ENCODE measurements at regions not wholly inside any gene's neighbourhood (a gene's known extent, or its start where the extent isn't known, plus 50 kb on each side); places are given as distances from the start of the nearest gene placed in this dataset.

- no peak for TF ChIP-seq CTCF (IDR thresholded peaks at IDR 0.05; ENCODE audit: poor library complexity, severe bottlenecking)
- no peak for TF ChIP-seq EZH2 (IDR thresholded peaks at IDR 0.05; ENCODE audit: borderline replicate concordance, insufficient read depth, low read length, poor library complexity, severe bottlenecking)
- no peak for TF ChIP-seq RAD21 (conservative IDR thresholded peaks at IDR 0.05)
- no peak for TF ChIP-seq REST (IDR thresholded peaks at IDR 0.05; ENCODE audit: borderline replicate concordance)
These were observed 68.7 kb downstream of the LIG4 start for GRCh38 chr13:108146642-108147041.

All from neural cell (in vitro differentiated cells).